CD8-positive, alpha-beta memory T cell (primary cell): ENCODE measurements at regions not wholly inside any gene's neighbourhood (a gene's known extent, or its start where the extent isn't known, plus 50 kb on each side); places are given as distances from the start of the nearest gene placed in this dataset.

Experiments
- CTCF ChIA-PET: fragments of 350-600 bp; sonication (Branson Sonifier 250); formaldehyde crosslinking; loops from one replicate; lab custom pipeline; 2021; ENCODE audit warnings: antibody characterized with exemption; lab: Charles Lee
- POLR2A ChIA-PET: fragments of 350-600 bp; sonication (Branson Sonifier 250); formaldehyde crosslinking; loops from one replicate; lab custom pipeline; 2021; ENCODE audit warnings: antibody characterized with exemption; lab: Charles Lee
- DNase-seq, 5 donors: peaks; one replicate each; pipeline versions ENCODE4 v3.0.0 to v3.0.0-alpha.2; 2020 to 2022; ENCODE audit warnings: mixed read lengths in 1 of 5
- H3K27ac ChIP-seq: one replicate; pipeline ENCODE4 v1.7.0; 2013; ENCODE audit warnings: low read depth, mild to moderate bottlenecking, low read length, moderate library complexity
- H3K27me3 ChIP-seq: 2 replicates; pipeline ENCODE4 v1.7.0; 2013; ENCODE audit warnings: low read length, mild to moderate bottlenecking; ENCODE audit not compliant: insufficient read depth, poor library complexity, severe bottlenecking
- H3K36me3 ChIP-seq: 2 replicates; pipeline ENCODE4 v1.7.0; 2013; ENCODE audit warnings: mild to moderate bottlenecking, low read length, moderate library complexity; ENCODE audit not compliant: insufficient read depth
- H3K4me1 ChIP-seq: 2 replicates; pipeline ENCODE4 v1.7.0; 2013; ENCODE audit warnings: mild to moderate bottlenecking, low read length, moderate library complexity; ENCODE audit not compliant: insufficient read depth
- H3K4me3 ChIP-seq: 2 replicates; pipeline ENCODE4 v1.7.0; 2013; ENCODE audit warnings: mild to moderate bottlenecking, low read length
- H3K9me3 ChIP-seq: 2 replicates; pipeline ENCODE4 v1.7.0; 2013; ENCODE audit warnings: mild to moderate bottlenecking, low read length
- H3K27ac Mint-ChIP-seq, 8 donors: one replicate each; pipeline ENCODE4 v1.8.0; 2020 to 2021; ENCODE audit warnings: mixed read lengths in 8 of 8, mild to moderate bottlenecking in 6 of 8, inconsistent platforms in 3 of 8, moderate library complexity in 3 of 8
- H3K27me3 Mint-ChIP-seq, 2 donors: one replicate each; pipeline ENCODE4 v1.8.0; 2020 to 2021; ENCODE audit warnings: mixed read lengths in 2 of 2, mild to moderate bottlenecking in 1 of 2, moderate library complexity in 1 of 2
- H3K36me3 Mint-ChIP-seq, 3 donors: one replicate each; pipeline ENCODE4 v1.8.0; 2020 to 2021; ENCODE audit warnings: mixed read lengths in 3 of 3, inconsistent platforms in 1 of 3, mild to moderate bottlenecking in 1 of 3
- H3K4me1 Mint-ChIP-seq, 3 donors: one replicate each; pipeline ENCODE4 v1.8.0; 2020 to 2021; ENCODE audit warnings: mixed read lengths in 3 of 3, inconsistent platforms in 1 of 3, mild to moderate bottlenecking in 1 of 3
- H3K4me3 Mint-ChIP-seq, 7 donors: one replicate each; pipeline ENCODE4 v1.8.0; 2020 to 2021; ENCODE audit warnings: mixed read lengths in 7 of 7, mild to moderate bottlenecking in 6 of 7, moderate library complexity in 4 of 7, inconsistent platforms in 2 of 7
- H3K9me3 Mint-ChIP-seq, 5 donors: one replicate each; pipeline ENCODE4 v1.8.0; 2020 to 2022; ENCODE audit warnings: mixed read lengths in 5 of 5, mild to moderate bottlenecking in 3 of 5, moderate library complexity in 2 of 5, inconsistent platforms in 1 of 5

- CTCF ChIA-PET, result no interaction called here
- peaks cover 0 to 5% (median 0%) of the 10 kb centered on the region in 5 donors for H3K9me3 Mint-ChIP-seq
- peaks cover 12 to 16% (median 14%) of the 10 kb centered on the region in 3 donors for H3K4me1 Mint-ChIP-seq
- no peak overlapping the region for H3K4me3 ChIP-seq
- DNase-seq, result no peak
- no peaks in the 10 kb centered on the region for H3K36me3 ChIP-seq
- POLR2A ChIA-PET, result no interaction called here
- no peak overlapping the region for H3K4me3 Mint-ChIP-seq
- no peak overlapping the region for H3K27ac Mint-ChIP-seq
- H3K27me3 ChIP-seq, result no peaks in the 10 kb centered on the region
- H3K9me3 ChIP-seq, result no peaks in the 10 kb centered on the region
- peaks cover 2 to 15% of the 10 kb centered on the region in 2 donors for H3K27me3 Mint-ChIP-seq
- H3K36me3 Mint-ChIP-seq, result no peaks in the 10 kb centered on the region
- peaks cover 3% of the 10 kb centered on the region for H3K4me1 ChIP-seq
- H3K27ac ChIP-seq, result no peak overlapping the region
Measured at GRCh38 chrX:39728025-39728424, 369.7 kb downstream of the BCOR start.

- H3K36me3 ChIP-seq, result no peaks in the 10 kb centered on the region
- H3K4me3 ChIP-seq, result no peak overlapping the region
- no peak for DNase-seq
- H3K27me3 Mint-ChIP-seq, result peaks cover 0 to 13% of the 10 kb centered on the region in 2 donors
- H3K4me1 ChIP-seq, result peaks cover 3% of the 10 kb centered on the region
- no peak overlapping the region for H3K27ac ChIP-seq
- H3K4me1 Mint-ChIP-seq, result peaks cover 11 to 16% (median 14%) of the 10 kb centered on the region in 3 donors
- ChIA-PET POLR2A (no interaction called here), CTCF (no interaction called here)
- no peaks in the 10 kb centered on the region for H3K27me3 ChIP-seq
- H3K36me3 Mint-ChIP-seq, result no peaks in the 10 kb centered on the region
- no peak overlapping the region for H3K4me3 Mint-ChIP-seq
- H3K9me3 ChIP-seq, result no peaks in the 10 kb centered on the region
- H3K9me3 Mint-ChIP-seq, result peaks cover 0 to 3% (median 0%) of the 10 kb centered on the region in 5 donors
- H3K27ac Mint-ChIP-seq, result no peak overlapping the region
Measured at GRCh38 chrX:39728852-39729598, 368.7 kb downstream of the BCOR start.

- Histone ChIP-seq H3K4me3 (no peak overlapping the region), H3K9me3 (no peaks in the 10 kb centered on the region), H3K36me3 (no peaks in the 10 kb centered on the region), H3K4me1 (peaks cover 3% of the 10 kb centered on the region), H3K27me3 (no peaks in the 10 kb centered on the region), H3K27ac (no peak overlapping the region)
- DNase-seq, result no peak
- Mint-ChIP-seq H3K27me3 (peaks cover 0 to 11% of the 10 kb centered on the region in 2 donors), H3K4me3 (no peak overlapping the region), H3K27ac (no peak overlapping the region), H3K9me3 (no peaks in the 10 kb centered on the region), H3K4me1 (peaks cover 4 to 7% (median 5%) of the 10 kb centered on the region in 3 donors), H3K36me3 (no peaks in the 10 kb centered on the region)
- ChIA-PET CTCF (interaction anchor here (0.9 to 1.4 kb wide), 4 partner anchors 44 to 280 kb away, joined by 3 to 5 read pairs (median 3); no protein-coding TSS in a partner anchor), POLR2A (no interaction called here)
Measured at GRCh38 chrX:39729981-39730661, 367.6 kb downstream of the BCOR start.

- Mint-ChIP-seq H3K4me1 (peaks cover 4 to 7% (median 5%) of the 10 kb centered on the region in 3 donors), H3K36me3 (no peaks in the 10 kb centered on the region), H3K9me3 (no peaks in the 10 kb centered on the region), H3K27me3 (peaks cover 0 to 11% of the 10 kb centered on the region in 2 donors), H3K4me3 (peak overlapping the region in 1 of 7 donors; percentile 65), H3K27ac (peak overlapping the region in 4 of 8 donors; percentile 27 to 75 (median 61))
- no peaks in the 10 kb centered on the region for H3K36me3 ChIP-seq
- ChIA-PET CTCF (interaction anchor here (0.6 to 1.4 kb wide), 8 partner anchors 13 to 534 kb away, joined by 3 to 5 read pairs (median 3); no protein-coding TSS in a partner anchor), POLR2A (no interaction called here)
- H3K4me3 ChIP-seq, result no peak overlapping the region
- H3K9me3 ChIP-seq, result no peaks in the 10 kb centered on the region
- no peaks in the 10 kb centered on the region for H3K27me3 ChIP-seq
- H3K4me1 ChIP-seq, result peaks cover 3% of the 10 kb centered on the region
- peak; percentile 6 to 64 (median 27) for DNase-seq
- H3K27ac ChIP-seq, result no peak overlapping the region
Measured at GRCh38 chrX:39730662-39731329, 367.0 kb downstream of the BCOR start.

GRCh38 chrX:39731330-39731667 is 366.5 kb downstream of the BCOR start:
- POLR2A ChIA-PET, result no interaction called here
- Mint-ChIP-seq H3K4me3 (no peak overlapping the region), H3K27ac (no peak overlapping the region)

GRCh38 chrX:39731735-39732134 is 366.0 kb downstream of the BCOR start:
- POLR2A ChIA-PET, result no interaction called here

More at GRCh38 chrX:39731330-39731667, 366.5 kb downstream of the BCOR start:
- H3K27me3 Mint-ChIP-seq, result peaks cover 0 to 8% of the 10 kb centered on the region in 2 donors
- Histone ChIP-seq H3K4me3 (no peak overlapping the region), H3K36me3 (no peaks in the 10 kb centered on the region), H3K27ac (no peak overlapping the region), H3K4me1 (peaks cover 3% of the 10 kb centered on the region), H3K27me3 (no peaks in the 10 kb centered on the region), H3K9me3 (no peaks in the 10 kb centered on the region)
- H3K36me3 Mint-ChIP-seq, result no peaks in the 10 kb centered on the region
- no peaks in the 10 kb centered on the region for H3K9me3 Mint-ChIP-seq
- peaks cover 4 to 7% (median 5%) of the 10 kb centered on the region in 3 donors for H3K4me1 Mint-ChIP-seq
- DNase-seq, result no peak
- CTCF ChIA-PET, result interaction anchor here (0.6 to 1.4 kb wide), 9 partner anchors 13 to 536 kb away, joined by 3 to 5 read pairs (median 3); no protein-coding TSS in a partner anchor

GRCh38 chrX:39733745-39734144 is 364.0 kb downstream of the BCOR start:
- Histone ChIP-seq H3K27ac (no peak overlapping the region), H3K36me3 (no peaks in the 10 kb centered on the region), H3K27me3 (no peaks in the 10 kb centered on the region), H3K4me1 (peaks cover 3% of the 10 kb centered on the region), H3K9me3 (no peaks in the 10 kb centered on the region), H3K4me3 (no peak overlapping the region)
- Mint-ChIP-seq H3K36me3 (no peaks in the 10 kb centered on the region), H3K4me1 (peaks cover 4 to 7% (median 5%) of the 10 kb centered on the region in 3 donors), H3K9me3 (no peaks in the 10 kb centered on the region), H3K4me3 (no peak overlapping the region), H3K27me3 (peaks cover 0 to 10% of the 10 kb centered on the region in 2 donors), H3K27ac (peak overlapping the region in 1 of 8 donors; percentile 11)
- ChIA-PET CTCF (no interaction called here), POLR2A (interaction anchor here (0.6 kb wide), 1 partner anchor 523 kb away, joined by 4 read pairs; no protein-coding TSS in a partner anchor)
- DNase-seq, result no peak

More at GRCh38 chrX:39731735-39732134, 366.0 kb downstream of the BCOR start:
- Mint-ChIP-seq H3K4me3 (no peak overlapping the region), H3K9me3 (no peaks in the 10 kb centered on the region), H3K27me3 (peaks cover 0 to 7% of the 10 kb centered on the region in 2 donors), H3K4me1 (peaks cover 4 to 7% (median 5%) of the 10 kb centered on the region in 3 donors), H3K36me3 (no peaks in the 10 kb centered on the region), H3K27ac (peak overlapping the region in 1 of 8 donors; percentile 29)
- Histone ChIP-seq H3K9me3 (no peaks in the 10 kb centered on the region), H3K36me3 (no peaks in the 10 kb centered on the region), H3K27ac (no peak overlapping the region), H3K27me3 (no peaks in the 10 kb centered on the region), H3K4me1 (peaks cover 3% of the 10 kb centered on the region), H3K4me3 (no peak overlapping the region)
- CTCF ChIA-PET, result interaction anchor here (1.1 to 1.4 kb wide), 2 partner anchors 278 to 536 kb away, joined by 3 to 5 read pairs; no protein-coding TSS in a partner anchor
- DNase-seq, result no peak
